ENCODE measurements at regions not wholly inside any gene's neighbourhood (a gene's known extent, or its start where the extent isn't known, plus 50 kb on each side); places are given as distances from the start of the nearest gene placed in this dataset.
"Not testable (repeated sequence)": the region's sequence is repeated elsewhere in the genome, so short reads cannot be mapped to it uniquely, and the experiment has no call there.

GRCh38 chr2:57396355-57397098 is 650.1 kb upstream of the VRK2 start:
- DNase-seq (ENCODE audit: low read depth in 4 of 4, low spot score in 2 of 4): no peak

- DNase-seq (ENCODE audit: low read depth in 4 of 4, low spot score in 2 of 4): no peak
Measured at GRCh38 chr2:57397550-57398360, 648.9 kb upstream of the VRK2 start.

GRCh38 chr2:57399057-57399456 is 647.5 kb upstream of the VRK2 start:
- DNase-seq (ENCODE audit: low read depth in 4 of 4, low spot score in 2 of 4): no peak

GRCh38 chr2:57402096-57402495 is 644.5 kb upstream of the VRK2 start:
- no peak for DNase-seq (ENCODE audit: low read depth in 4 of 4, low spot score in 2 of 4)

- DNase-seq (ENCODE audit: low read depth in 4 of 4, low spot score in 2 of 4): no peak
Measured at GRCh38 chr2:57402755-57403154, 643.9 kb upstream of the VRK2 start.

- no peak for DNase-seq (ENCODE audit: low read depth in 4 of 4, low spot score in 2 of 4)
Measured at GRCh38 chr2:57407772-57408201, 638.8 kb upstream of the VRK2 start.

- DNase-seq (ENCODE audit: low read depth in 4 of 4, low spot score in 2 of 4): no peak
Measured at GRCh38 chr2:57408587-57408986, 638.0 kb upstream of the VRK2 start.

GRCh38 chr2:57417007-57417406 is 629.6 kb upstream of the VRK2 start:
- no peak for DNase-seq (ENCODE audit: low read depth in 4 of 4, low spot score in 2 of 4)

GRCh38 chr2:57418859-57419346 is 627.7 kb upstream of the VRK2 start:
- DNase-seq (ENCODE audit: low read depth in 4 of 4, low spot score in 2 of 4): not testable (repeated sequence)

- DNase-seq (ENCODE audit: low read depth in 4 of 4, low spot score in 2 of 4): no peak
Measured at GRCh38 chr2:57429831-57430230, 616.8 kb upstream of the VRK2 start.

- DNase-seq (ENCODE audit: low read depth in 4 of 4, low spot score in 2 of 4): no peak
Measured at GRCh38 chr2:57432528-57432927, 614.1 kb upstream of the VRK2 start.

- no peak for DNase-seq (ENCODE audit: low read depth in 4 of 4, low spot score in 2 of 4)
Measured at GRCh38 chr2:57434441-57434840, 612.2 kb upstream of the VRK2 start.

- DNase-seq (ENCODE audit: low read depth in 4 of 4, low spot score in 2 of 4): no peak
Measured at GRCh38 chr2:57434972-57435371, 611.6 kb upstream of the VRK2 start.

GRCh38 chr2:57437077-57437476 is 609.5 kb upstream of the VRK2 start:
- no peak for DNase-seq (ENCODE audit: low read depth in 4 of 4, low spot score in 2 of 4)

- no peak for DNase-seq (ENCODE audit: low read depth in 4 of 4, low spot score in 2 of 4)
Measured at GRCh38 chr2:57440437-57440836, 606.2 kb upstream of the VRK2 start.

GRCh38 chr2:57443086-57443485 is 603.5 kb upstream of the VRK2 start:
- no peak for DNase-seq (ENCODE audit: low read depth in 4 of 4, low spot score in 2 of 4)

- no peak for DNase-seq (ENCODE audit: low read depth in 4 of 4, low spot score in 2 of 4)
Measured at GRCh38 chr2:57443973-57444521, 602.6 kb upstream of the VRK2 start.

GRCh38 chr2:57444752-57445430 is 601.7 kb upstream of the VRK2 start:
- DNase-seq (ENCODE audit: low read depth in 4 of 4, low spot score in 2 of 4): no peak

- no peak for DNase-seq (ENCODE audit: low read depth in 4 of 4, low spot score in 2 of 4)
Measured at GRCh38 chr2:57448816-57449215, 597.8 kb upstream of the VRK2 start.

- no peak for DNase-seq (ENCODE audit: low read depth in 4 of 4, low spot score in 2 of 4)
Measured at GRCh38 chr2:57450170-57450569, 596.4 kb upstream of the VRK2 start.

- no peak for DNase-seq (ENCODE audit: low read depth in 4 of 4, low spot score in 2 of 4)
Measured at GRCh38 chr2:57452634-57453033, 594.0 kb upstream of the VRK2 start.
